ENCODE measurements at regions not wholly inside any gene's neighbourhood (a gene's known extent, or its start where the extent isn't known, plus 50 kb on each side); places are given as distances from the start of the nearest gene placed in this dataset.

GRCh38 chr5:15386122-15386521 is 113.9 kb upstream of the FBXL7 start:
- WGBS: 100% methylated on average over 1 of the region's 3 CpGs

GRCh38 chr5:15385553-15385952 is 114.4 kb upstream of the FBXL7 start:
- H3K4me1 ChIP-seq: no peaks in the 10 kb centered on the region
- TF ChIP-seq POLR2AphosphoS5 (IDR thresholded peaks at IDR 0.05) (no peak), EP300 (IDR thresholded peaks at IDR 0.05) (no peak), POLR2A (IDR thresholded peaks at IDR 0.05; ENCODE audit: low read depth) (no peak), CTCF (IDR thresholded peaks at IDR 0.05) (no peak)
- DNase-seq (ENCODE audit: extremely low spot score): no peak
- H3K4me3 ChIP-seq: no peak overlapping the region
- WGBS: 92% methylated on average over 18 of the region's 18 CpGs
- H3K9me3 ChIP-seq: no peaks in the 10 kb centered on the region
- H3K27ac ChIP-seq (replicated peaks in 1 of 4): no peak overlapping the region
- intact Hi-C loops (cut with DNase I): loop anchor here (5.0 to 10.0 kb wide), 2 partner anchors 437 to 609 kb away; no protein-coding TSS in a partner anchor
- H3K36me3 ChIP-seq: no peaks in the 10 kb centered on the region
- H3K27me3 ChIP-seq: no peaks in the 10 kb centered on the region

More at GRCh38 chr5:15386122-15386521, 113.9 kb upstream of the FBXL7 start:
- no peak for DNase-seq (ENCODE audit: extremely low spot score)
- intact Hi-C loops (cut with DNase I): loop anchor here (5.0 to 10.0 kb wide), 2 partner anchors 436 to 609 kb away; no protein-coding TSS in a partner anchor
- TF ChIP-seq POLR2A (IDR thresholded peaks at IDR 0.05; ENCODE audit: low read depth) (no peak), CTCF (IDR thresholded peaks at IDR 0.05) (no peak), POLR2AphosphoS5 (IDR thresholded peaks at IDR 0.05) (no peak), EP300 (IDR thresholded peaks at IDR 0.05) (no peak)
- Histone ChIP-seq H3K9me3 (no peaks in the 10 kb centered on the region), H3K4me1 (no peaks in the 10 kb centered on the region), H3K27ac (replicated peaks in 1 of 4) (no peak overlapping the region), H3K4me3 (no peak overlapping the region), H3K27me3 (no peaks in the 10 kb centered on the region), H3K36me3 (no peaks in the 10 kb centered on the region)

GRCh38 chr5:15385037-15385436 is 114.9 kb upstream of the FBXL7 start:
- 88% methylated on average over 5 of the region's 12 CpGs for WGBS
- Histone ChIP-seq H3K4me3 (no peak overlapping the region), H3K27ac (replicated peaks in 1 of 4) (no peak overlapping the region), H3K4me1 (no peaks in the 10 kb centered on the region), H3K27me3 (no peaks in the 10 kb centered on the region), H3K9me3 (no peaks in the 10 kb centered on the region), H3K36me3 (no peaks in the 10 kb centered on the region)
- DNase-seq (ENCODE audit: extremely low spot score): no peak
- TF ChIP-seq POLR2A (IDR thresholded peaks at IDR 0.05; ENCODE audit: low read depth) (no peak), CTCF (IDR thresholded peaks at IDR 0.05) (no peak), POLR2AphosphoS5 (IDR thresholded peaks at IDR 0.05) (no peak), EP300 (IDR thresholded peaks at IDR 0.05) (no peak)
- intact Hi-C loops (cut with DNase I): loop anchor here (5.0 to 10.0 kb wide), 2 partner anchors 437 to 610 kb away; no protein-coding TSS in a partner anchor

- no peaks in the 10 kb centered on the region for H3K36me3 ChIP-seq
- H3K27ac ChIP-seq (replicated peaks in 1 of 4): no peak overlapping the region
- 96% methylated on average over 6 of the region's 16 CpGs for WGBS
- no peak for DNase-seq (ENCODE audit: extremely low spot score)
- no peaks in the 10 kb centered on the region for H3K27me3 ChIP-seq
- intact Hi-C loops (cut with DNase I): loop anchor here (10.0 kb wide), 1 partner anchor 610 kb away; no protein-coding TSS in a partner anchor
- H3K9me3 ChIP-seq: no peaks in the 10 kb centered on the region
- no peaks in the 10 kb centered on the region for H3K4me1 ChIP-seq
- TF ChIP-seq POLR2AphosphoS5 (IDR thresholded peaks at IDR 0.05) (no peak), EP300 (IDR thresholded peaks at IDR 0.05) (no peak), POLR2A (IDR thresholded peaks at IDR 0.05; ENCODE audit: low read depth) (no peak), CTCF (IDR thresholded peaks at IDR 0.05) (no peak)
- H3K4me3 ChIP-seq: no peak overlapping the region
These were observed 115.4 kb upstream of the FBXL7 start for GRCh38 chr5:15384581-15384980.

- TF ChIP-seq POLR2AphosphoS5 (IDR thresholded peaks at IDR 0.05) (no peak), CTCF (IDR thresholded peaks at IDR 0.05) (no peak), EP300 (IDR thresholded peaks at IDR 0.05) (no peak), POLR2A (IDR thresholded peaks at IDR 0.05; ENCODE audit: low read depth) (no peak)
- 76% methylated on average over 9 of the region's 9 CpGs for WGBS
- intact Hi-C loops (cut with DNase I): loop anchor here (10.0 kb wide), 1 partner anchor 611 kb away; no protein-coding TSS in a partner anchor
These were observed 115.8 kb upstream of the FBXL7 start for GRCh38 chr5:15384176-15384575.

More at GRCh38 chr5:15384176-15384575, 115.8 kb upstream of the FBXL7 start:
- Histone ChIP-seq H3K27me3 (no peaks in the 10 kb centered on the region), H3K36me3 (no peaks in the 10 kb centered on the region), H3K27ac (replicated peaks in 1 of 4) (no peak overlapping the region), H3K4me1 (no peaks in the 10 kb centered on the region), H3K9me3 (no peaks in the 10 kb centered on the region), H3K4me3 (no peak overlapping the region)
- no peak for DNase-seq (ENCODE audit: extremely low spot score)

All from esophagus muscularis mucosa (tissue), 4 donors.